H1 (cell line): ENCODE measurements at regions not wholly inside any gene's neighbourhood (a gene's known extent, or its start where the extent isn't known, plus 50 kb on each side); places are given as distances from the start of the nearest gene placed in this dataset.

ENCODE experiments used
- EP300 ChIP-seq, 2 experiments: IDR thresholded peaks; 1 replicate in 1 of 2; 2 replicates in 1 of 2; pipeline ENCODE4 v1.6.1; 2011 to 2012; ENCODE audit warnings: low read depth in 2 of 2, low read length in 2 of 2, mild to moderate bottlenecking in 2 of 2, borderline replicate concordance in 1 of 2, inconsistent platforms in 1 of 2, moderate library complexity in 1 of 2
- EZH2 ChIP-seq: fragments of 200-600 bp; sonication (generic); IDR thresholded peaks from 2 replicates; pipeline ENCODE4 v1.7.1; 2012; ENCODE audit warnings: low read depth, mild to moderate bottlenecking, moderate library complexity, low read length, inconsistent platforms; ENCODE audit not compliant: severe bottlenecking
- NRF1 ChIP-seq: IDR thresholded peaks from 2 replicates; pipeline ENCODE4 v1.6.1; 2011; ENCODE audit warnings: mild to moderate bottlenecking, low read depth, low read length, improper control_type of control experiment
- POLR2AphosphoS5 ChIP-seq: IDR thresholded peaks from 2 replicates; pipeline ENCODE4 v1.6.1; 2011; ENCODE audit warnings: low read depth, low read length
- RFX5 ChIP-seq: IDR thresholded peaks from 2 replicates; pipeline ENCODE4 v1.6.1; 2011; ENCODE audit warnings: low read depth, low read length, improper control_type of control experiment, borderline replicate concordance
- YY1 ChIP-seq: IDR thresholded peaks from 2 replicates; pipeline ENCODE4 v1.6.1; 2011; ENCODE audit warnings: low read depth, mild to moderate bottlenecking, low read length
- TF ChIP-seq, protein P1 (sequence below): IDR thresholded peaks from 2 replicates; pipeline ENCODE4 v1.6.1; 2012; ENCODE audit warnings: inconsistent platforms
- TF ChIP-seq, protein P2 (sequence below), 3 experiments: IDR thresholded peaks; 1 replicate in 2 of 3; 2 replicates in 1 of 3; pipeline versions ENCODE4 v1.5.1 to v1.6.1; 2011; ENCODE audit warnings: low read length in 3 of 3, mild to moderate bottlenecking in 3 of 3, inconsistent platforms in 2 of 3, low read depth in 1 of 3, moderate library complexity in 1 of 3; ENCODE audit not compliant: insufficient read depth in 1 of 3; ENCODE audit errors: control extremely low read depth in 1 of 3

- TF ChIP-seq NRF1 (no peak), POLR2AphosphoS5 (no peak), RFX5 (no peak), EZH2 (no peak), EP300 (IDR thresholded peaks at IDR 0.05; ENCODE audit: borderline replicate concordance in 1 of 2, low read depth in 2 of 2, low read length in 2 of 2) (no peak), YY1 (no peak)
- TF ChIP-seq, protein P1, sequence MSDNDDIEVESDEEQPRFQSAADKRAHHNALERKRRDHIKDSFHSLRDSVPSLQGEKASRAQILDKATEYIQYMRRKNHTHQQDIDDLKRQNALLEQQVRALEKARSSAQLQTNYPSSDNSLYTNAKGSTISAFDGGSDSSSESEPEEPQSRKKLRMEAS, result no peak
- TF ChIP-seq, protein P2, sequence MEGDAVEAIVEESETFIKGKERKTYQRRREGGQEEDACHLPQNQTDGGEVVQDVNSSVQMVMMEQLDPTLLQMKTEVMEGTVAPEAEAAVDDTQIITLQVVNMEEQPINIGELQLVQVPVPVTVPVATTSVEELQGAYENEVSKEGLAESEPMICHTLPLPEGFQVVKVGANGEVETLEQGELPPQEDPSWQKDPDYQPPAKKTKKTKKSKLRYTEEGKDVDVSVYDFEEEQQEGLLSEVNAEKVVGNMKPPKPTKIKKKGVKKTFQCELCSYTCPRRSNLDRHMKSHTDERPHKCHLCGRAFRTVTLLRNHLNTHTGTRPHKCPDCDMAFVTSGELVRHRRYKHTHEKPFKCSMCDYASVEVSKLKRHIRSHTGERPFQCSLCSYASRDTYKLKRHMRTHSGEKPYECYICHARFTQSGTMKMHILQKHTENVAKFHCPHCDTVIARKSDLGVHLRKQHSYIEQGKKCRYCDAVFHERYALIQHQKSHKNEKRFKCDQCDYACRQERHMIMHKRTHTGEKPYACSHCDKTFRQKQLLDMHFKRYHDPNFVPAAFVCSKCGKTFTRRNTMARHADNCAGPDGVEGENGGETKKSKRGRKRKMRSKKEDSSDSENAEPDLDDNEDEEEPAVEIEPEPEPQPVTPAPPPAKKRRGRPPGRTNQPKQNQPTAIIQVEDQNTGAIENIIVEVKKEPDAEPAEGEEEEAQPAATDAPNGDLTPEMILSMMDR (IDR thresholded peaks at IDR 0.05; ENCODE audit: control extremely low read depth in 1 of 3, insufficient read depth in 1 of 3, low read depth in 1 of 3, low read length in 3 of 3), result no peak
Measured at GRCh38 chr2:217195658-217196446, 336.0 kb upstream of the TNP1 start.
